ENCODE measurements at regions not wholly inside any gene's neighbourhood (a gene's known extent, or its start where the extent isn't known, plus 50 kb on each side); places are given as distances from the start of the nearest gene placed in this dataset.

DNA sequence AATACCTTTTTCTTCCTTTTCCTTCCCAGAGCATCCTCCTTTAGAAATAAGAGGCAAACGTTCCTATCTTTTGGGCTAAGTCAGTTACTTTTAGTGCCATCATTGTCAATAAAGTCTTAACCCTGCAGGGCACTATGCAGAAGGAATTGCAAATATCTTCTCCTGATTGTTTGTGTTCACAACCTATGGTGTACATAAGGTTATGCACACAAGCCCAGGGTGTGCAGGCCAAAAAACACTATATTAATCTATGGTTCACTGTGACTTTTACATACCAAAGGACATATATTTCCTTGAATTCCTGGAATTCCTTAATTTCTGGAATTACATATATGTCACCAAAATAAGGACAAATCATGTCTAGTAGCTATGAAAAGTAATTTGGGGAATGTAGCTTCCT is 493.5 kb downstream of the MTRR start:
- ChIA-PET CTCF (no interaction called here), POLR2A (no interaction called here)
- Histone ChIP-seq H3K9me3 (replicated peaks; ENCODE audit: control insufficient read depth, insufficient read depth, low read length) (peaks cover 2% of the 10 kb centered on the region), H3K4me1 (ENCODE audit: control insufficient read depth, extremely low read depth, insufficient read depth, low read length) (no peaks in the 10 kb centered on the region), H3K36me3 (ENCODE audit: control insufficient read depth in 2 of 2, extremely low read depth in 1 of 2, insufficient read depth in 2 of 2, low read length in 2 of 2) (no peaks in the 10 kb centered on the region), H3K27ac (ENCODE audit: insufficient read depth, low read depth, low read length) (no peak overlapping the region), H3K4me3 (replicated peaks in 1 of 3; ENCODE audit: insufficient read depth in 1 of 3, low read depth in 1 of 3, low read length in 3 of 3) (no peak overlapping the region), H3K27me3 (ENCODE audit: control insufficient read depth in 2 of 2, insufficient read depth in 2 of 2, low read length in 2 of 2) (no peaks in the 10 kb centered on the region), H4K20me1 (replicated peaks; ENCODE audit: control insufficient read depth, extremely low read depth, insufficient read depth, low read length) (no peaks in the 10 kb centered on the region), H3K4me2 (ENCODE audit: insufficient read depth, low read length) (no peak overlapping the region), H3K9me1 (replicated peaks; ENCODE audit: control insufficient read depth, extremely low read depth, insufficient read depth, low read length) (no peaks in the 10 kb centered on the region), H2AFZ (ENCODE audit: low read depth, low read length) (no peak overlapping the region), H3K79me2 (ENCODE audit: control insufficient read depth, insufficient read depth, low read length) (no peaks in the 10 kb centered on the region), H3K9ac (replicated peaks; ENCODE audit: extremely low read depth, insufficient read depth, low read length) (no peak overlapping the region)
- dilution Hi-C loops (cut with MboI; ENCODE audit: extremely low pct_ligation_motif_present, low sequenced_read_pairs) (no loop called here), intact Hi-C loops (cut with micrococcal nuclease) (no loop called here)
- DNase-seq (ENCODE audit: low read depth, low spot score) (no peak), FAIRE-seq (no peak)
- BruUV-seq (replicated peaks) = no TSS peak
- TF ChIP-seq, protein P1, sequence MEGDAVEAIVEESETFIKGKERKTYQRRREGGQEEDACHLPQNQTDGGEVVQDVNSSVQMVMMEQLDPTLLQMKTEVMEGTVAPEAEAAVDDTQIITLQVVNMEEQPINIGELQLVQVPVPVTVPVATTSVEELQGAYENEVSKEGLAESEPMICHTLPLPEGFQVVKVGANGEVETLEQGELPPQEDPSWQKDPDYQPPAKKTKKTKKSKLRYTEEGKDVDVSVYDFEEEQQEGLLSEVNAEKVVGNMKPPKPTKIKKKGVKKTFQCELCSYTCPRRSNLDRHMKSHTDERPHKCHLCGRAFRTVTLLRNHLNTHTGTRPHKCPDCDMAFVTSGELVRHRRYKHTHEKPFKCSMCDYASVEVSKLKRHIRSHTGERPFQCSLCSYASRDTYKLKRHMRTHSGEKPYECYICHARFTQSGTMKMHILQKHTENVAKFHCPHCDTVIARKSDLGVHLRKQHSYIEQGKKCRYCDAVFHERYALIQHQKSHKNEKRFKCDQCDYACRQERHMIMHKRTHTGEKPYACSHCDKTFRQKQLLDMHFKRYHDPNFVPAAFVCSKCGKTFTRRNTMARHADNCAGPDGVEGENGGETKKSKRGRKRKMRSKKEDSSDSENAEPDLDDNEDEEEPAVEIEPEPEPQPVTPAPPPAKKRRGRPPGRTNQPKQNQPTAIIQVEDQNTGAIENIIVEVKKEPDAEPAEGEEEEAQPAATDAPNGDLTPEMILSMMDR (IDR thresholded peaks at IDR 0.05; ENCODE audit: extremely low read depth in 1 of 2, insufficient read depth in 1 of 2, low read depth in 1 of 2, low read length in 2 of 2) = no peak
- no peak for TF ChIP-seq MYC (IDR thresholded peaks at IDR 0.05; ENCODE audit: low read depth, low read length)
- no peak for TF ChIP-seq GATA2 (IDR thresholded peaks at IDR 0.05; ENCODE audit: insufficient read depth, insufficient read length, low read depth, low read length)
- no peak for TF ChIP-seq JUN (IDR thresholded peaks at IDR 0.05; ENCODE audit: borderline replicate concordance, insufficient read depth, insufficient read length, low read depth)
- no peak for TF ChIP-seq MAX (IDR thresholded peaks at IDR 0.05; ENCODE audit: insufficient read depth, insufficient read length)
- TF ChIP-seq POLR2A (IDR thresholded peaks at IDR 0.05; ENCODE audit: low read depth, low read length) = no peak
- TF ChIP-seq POLR2AphosphoS5 (IDR thresholded peaks at IDR 0.05; ENCODE audit: insufficient read depth, low read depth, low read length) = no peak
- TF ChIP-seq EZH2 (IDR thresholded peaks at IDR 0.05; ENCODE audit: borderline replicate concordance, low read depth, low read length, severe bottlenecking) = no peak
- TF ChIP-seq FOS (IDR thresholded peaks at IDR 0.05; ENCODE audit: borderline replicate concordance, insufficient read depth, low read length) = no peak

Measured in endothelial cell of umbilical vein (primary cell).